Posterior vena cava (tissue), 2 donors: ENCODE measurements at regions not wholly inside any gene's neighbourhood (a gene's known extent, or its start where the extent isn't known, plus 50 kb on each side); places are given as distances from the start of the nearest gene placed in this dataset.

Source experiments
- DNase-seq: peaks from one replicate; pipeline ENCODE4 v3.0.0-alpha.2; 2020; ENCODE audit warnings: low spot score
- intact Hi-C, 2 donors: fragments of 100-400 bp; cut with DNase I; formaldehyde crosslinking; loops; one replicate each; pipeline versions ENCODE4 v1.14.1 to v1.14.2; 2022 to 2023
- donor health status: DM: yes; HTN: yes; CAD: no.
- donor health status: DM: yes; HTN: yes; CAD: no.

DNA sequence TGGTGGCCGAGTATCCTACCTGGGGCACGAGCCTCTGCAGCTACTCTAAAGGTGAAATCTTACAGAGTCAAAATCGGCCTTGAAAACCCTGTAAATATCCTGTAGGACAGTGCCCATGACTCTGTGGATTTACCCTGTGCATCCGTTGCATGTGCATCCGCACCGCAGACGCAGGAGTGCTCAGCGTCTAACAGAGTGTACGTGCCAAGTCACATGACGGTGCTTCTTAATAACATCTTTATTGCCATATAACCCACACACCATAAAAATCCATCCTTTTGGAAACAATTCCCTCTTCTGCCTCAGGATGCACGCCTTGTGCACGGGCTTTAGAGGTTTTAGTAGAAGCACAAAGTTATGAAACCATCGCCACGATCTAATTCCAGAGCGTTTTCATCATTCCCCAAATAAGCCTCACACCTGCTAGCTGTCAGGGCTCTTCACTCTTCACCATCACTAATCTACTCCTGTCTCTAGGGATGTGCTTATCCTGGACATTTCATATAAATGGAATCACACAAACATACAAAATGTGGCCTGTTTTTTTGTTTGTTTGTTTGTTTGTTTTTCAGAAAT is 384.5 kb upstream of the SULF2 start:
- intact Hi-C loops = no loop called here
- peak; percentile 24 for DNase-seq

DNA sequence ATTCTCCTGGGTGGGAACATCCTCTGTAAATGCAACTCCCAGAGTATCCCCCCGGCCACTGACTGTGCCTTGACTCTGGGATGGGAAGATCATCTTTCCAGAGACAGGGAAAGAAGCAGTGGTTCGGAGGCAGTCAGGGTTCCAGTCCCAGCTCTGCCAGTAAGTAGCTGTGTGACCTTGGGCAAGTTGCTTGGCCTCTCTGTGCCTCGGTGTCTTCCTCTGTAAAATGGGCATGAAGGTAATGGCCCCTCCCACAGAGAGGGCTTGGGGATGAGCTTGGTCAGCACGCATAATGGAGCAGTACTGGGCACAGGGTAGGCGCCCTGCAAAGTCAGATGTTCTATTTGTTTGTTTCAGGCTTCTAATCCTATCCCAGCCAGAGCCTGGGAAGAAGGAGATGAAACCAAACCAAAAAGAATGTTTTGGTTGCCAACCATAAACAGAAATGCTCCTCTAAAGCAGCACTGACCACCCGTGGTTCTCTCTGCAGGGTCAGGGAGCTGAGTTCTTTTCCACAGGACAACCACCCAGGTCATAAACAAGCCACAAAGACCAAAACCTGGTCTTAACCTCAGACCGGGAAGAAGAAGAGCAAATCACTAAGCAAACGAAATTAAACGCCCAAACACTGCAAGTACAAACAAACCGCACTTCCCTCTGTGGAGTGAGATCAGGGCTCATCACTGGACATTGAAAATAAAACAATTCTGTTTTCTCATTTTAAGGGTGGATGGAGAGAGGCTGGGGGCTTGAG is 381.0 kb upstream of the SULF2 start:
- intact Hi-C loops = no loop called here

DNA sequence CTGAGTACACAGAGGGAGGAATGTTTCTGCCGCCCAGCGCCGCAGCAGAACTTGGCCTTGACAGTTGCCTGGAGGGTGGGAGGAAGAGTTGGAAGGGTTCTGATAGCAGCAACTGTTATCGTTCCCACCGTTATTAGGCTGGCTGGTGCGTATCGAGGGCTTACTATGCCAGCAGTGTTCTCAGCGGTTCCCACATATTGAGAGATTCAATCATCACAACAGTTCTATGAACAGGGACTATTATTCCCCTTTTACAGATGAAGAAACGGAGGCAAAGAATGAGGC is 380.1 kb upstream of the SULF2 start:
- intact Hi-C loops = no loop called here
- no peak for DNase-seq

More for the DNA sequence above, 381.0 kb upstream of the SULF2 start:
- DNase-seq = peak; percentile 30

DNA sequence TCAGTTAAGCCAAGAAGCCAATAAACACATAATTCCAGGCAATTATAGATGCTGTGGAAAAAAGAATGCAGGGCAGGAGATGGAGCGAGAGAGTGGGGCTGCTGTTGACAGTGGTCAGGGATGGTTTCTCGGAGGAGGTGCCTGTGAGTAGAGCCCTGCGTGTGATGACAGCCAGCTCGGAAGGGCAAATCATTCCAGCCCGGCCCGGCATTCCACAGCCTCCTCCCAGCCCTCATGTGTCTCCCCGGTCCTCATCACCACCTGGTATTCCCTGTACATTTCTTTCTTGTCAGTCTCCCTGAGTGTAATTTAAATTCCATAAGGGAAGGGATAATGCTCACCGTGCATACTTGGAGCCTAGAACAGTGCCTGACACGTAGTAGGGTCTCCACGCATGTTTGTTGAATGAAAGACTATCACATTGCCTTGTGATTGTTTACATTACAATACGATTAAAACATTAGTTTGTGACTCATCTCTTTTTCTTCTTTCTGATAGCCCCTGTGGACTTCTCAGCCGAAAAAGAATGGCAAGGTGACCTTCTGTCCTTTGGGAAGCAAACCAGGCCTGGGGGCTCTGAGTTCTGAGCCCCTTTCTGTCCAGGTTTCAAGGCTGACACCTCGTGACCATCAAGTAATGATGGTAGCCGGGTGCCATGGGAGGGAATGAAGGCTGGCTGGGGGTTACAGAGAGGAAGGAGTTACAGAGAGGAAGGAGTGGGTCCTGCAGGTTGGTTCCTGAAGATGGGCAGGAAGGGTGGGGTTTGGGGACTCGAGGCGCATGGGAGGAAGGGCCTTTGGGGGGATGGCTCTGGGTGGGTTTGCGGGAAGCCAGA is 379.5 kb upstream of the SULF2 start:
- intact Hi-C loops = no loop called here
- peak; percentile 63 for DNase-seq

DNA sequence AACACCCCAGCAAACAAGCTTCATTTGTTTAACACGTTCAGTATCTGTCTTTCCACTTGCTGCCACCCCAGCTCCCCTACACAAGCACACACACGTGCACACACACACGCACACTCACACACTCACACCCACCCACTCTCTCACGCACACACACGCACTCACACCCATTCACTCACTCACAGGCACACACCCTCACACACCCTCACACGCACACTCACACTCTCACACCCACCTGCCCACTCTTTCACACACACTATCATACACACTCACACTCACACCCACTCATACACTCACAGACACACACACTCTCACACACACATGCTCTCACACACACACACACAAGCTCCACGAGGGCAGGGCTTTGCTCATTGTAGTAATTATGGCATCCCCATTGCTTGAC is 378.8 kb upstream of the SULF2 start:
- DNase-seq = no peak
- intact Hi-C loops = no loop called here

DNA sequence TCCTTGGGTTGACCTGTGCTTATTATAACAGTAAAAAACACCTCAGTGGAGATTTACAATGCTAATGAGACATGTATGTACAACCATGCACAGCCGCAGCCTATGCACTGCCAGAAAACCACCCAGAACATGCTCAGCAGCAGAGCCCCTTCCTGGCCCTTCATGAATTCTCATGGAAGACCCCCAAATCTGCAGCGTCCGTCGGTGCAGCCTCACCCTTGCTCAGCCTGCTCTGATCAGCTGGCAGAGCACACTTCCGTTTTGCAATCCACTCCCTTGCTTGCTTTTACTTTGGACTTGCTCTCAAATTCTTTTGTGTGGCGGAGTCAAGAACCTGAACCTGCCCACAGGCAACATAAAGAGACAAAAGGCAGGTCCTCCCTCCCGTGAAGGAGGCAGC is 378.2 kb upstream of the SULF2 start:
- intact Hi-C loops = no loop called here
- peak; percentile 57 for DNase-seq

DNA sequence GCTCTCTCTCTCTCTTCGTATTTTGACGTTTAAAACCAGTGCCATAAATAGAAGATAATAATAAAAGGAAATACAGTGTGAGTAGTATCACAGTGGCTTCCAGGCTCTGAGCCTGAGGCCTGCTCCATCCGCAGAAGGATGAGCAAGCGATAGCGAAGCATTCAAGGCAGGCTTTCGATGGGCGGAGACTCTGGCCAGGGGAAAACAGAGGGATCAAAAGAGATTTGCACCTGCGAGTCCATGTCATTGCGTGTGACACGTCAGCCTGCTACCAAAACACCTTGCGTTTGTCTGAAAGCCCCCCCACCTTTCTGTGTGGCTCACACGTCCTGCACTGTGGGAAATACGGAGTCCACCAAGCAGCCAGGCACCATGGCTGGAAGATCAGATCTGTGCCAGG is 377.3 kb upstream of the SULF2 start:
- peak; percentile 37 for DNase-seq
- intact Hi-C loops = no loop called here

DNA sequence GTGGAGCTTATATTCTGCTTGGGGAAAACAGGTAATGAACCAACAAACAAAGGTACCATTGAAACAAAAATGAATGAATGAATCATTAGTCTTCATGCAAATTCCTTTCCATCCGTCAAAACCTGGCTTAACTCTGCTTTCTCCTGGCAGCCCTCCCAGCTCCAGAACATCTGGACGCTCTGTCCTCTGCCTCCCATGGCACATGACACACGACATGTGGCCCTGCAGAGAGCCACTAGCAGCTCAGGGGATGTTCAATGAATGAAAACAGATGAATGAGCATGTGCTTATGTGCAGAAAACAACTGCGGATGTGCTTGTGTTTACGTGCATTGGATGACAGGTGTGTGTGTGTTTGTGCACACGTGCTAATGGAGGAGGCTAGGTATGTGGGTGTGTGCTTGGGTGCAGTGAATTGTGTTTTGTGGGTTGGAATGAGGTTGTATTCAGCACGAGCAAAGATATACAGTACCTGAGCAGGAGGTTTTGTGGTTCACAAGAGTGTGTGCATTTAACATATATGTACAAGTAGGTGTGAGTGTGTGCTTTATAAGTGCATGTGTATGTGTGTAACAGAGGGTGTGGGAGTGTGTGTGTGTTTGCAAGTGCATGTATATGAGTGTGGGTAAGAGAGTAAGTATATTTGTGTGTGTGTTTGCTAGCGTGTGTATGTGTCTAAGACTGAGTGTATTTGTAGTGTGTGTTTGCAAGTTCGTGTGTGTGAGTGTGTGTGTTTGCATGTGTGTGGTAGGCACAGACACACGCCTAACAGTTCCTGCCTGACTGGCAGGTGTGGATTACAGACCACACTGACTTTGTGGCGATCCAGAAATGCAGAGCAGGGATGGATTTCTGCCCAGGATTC is 374.1 kb upstream of the SULF2 start:
- peak; percentile 30 for DNase-seq
- intact Hi-C loops = no loop called here

DNA sequence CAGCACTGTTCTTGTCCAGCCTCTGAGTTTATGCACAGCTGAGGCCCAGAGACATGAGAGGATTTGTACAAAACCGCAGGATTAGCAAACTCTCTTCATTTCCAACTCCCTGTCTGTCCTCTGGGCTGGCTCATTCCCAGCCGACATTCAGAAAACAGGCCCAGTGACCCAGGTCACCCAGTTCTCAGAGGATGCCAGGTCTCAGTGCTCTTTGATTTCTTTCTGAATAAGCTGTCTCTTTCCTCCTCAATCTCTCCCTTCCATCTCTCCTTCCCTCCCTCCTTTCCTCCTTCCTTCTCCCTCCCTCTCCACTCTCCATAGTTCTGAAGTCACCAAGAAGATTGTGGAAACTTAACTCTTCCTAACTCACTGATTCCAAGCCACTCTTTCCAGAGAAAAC is 372.7 kb upstream of the SULF2 start:
- DNase-seq = no peak
- intact Hi-C loops = no loop called here

DNA sequence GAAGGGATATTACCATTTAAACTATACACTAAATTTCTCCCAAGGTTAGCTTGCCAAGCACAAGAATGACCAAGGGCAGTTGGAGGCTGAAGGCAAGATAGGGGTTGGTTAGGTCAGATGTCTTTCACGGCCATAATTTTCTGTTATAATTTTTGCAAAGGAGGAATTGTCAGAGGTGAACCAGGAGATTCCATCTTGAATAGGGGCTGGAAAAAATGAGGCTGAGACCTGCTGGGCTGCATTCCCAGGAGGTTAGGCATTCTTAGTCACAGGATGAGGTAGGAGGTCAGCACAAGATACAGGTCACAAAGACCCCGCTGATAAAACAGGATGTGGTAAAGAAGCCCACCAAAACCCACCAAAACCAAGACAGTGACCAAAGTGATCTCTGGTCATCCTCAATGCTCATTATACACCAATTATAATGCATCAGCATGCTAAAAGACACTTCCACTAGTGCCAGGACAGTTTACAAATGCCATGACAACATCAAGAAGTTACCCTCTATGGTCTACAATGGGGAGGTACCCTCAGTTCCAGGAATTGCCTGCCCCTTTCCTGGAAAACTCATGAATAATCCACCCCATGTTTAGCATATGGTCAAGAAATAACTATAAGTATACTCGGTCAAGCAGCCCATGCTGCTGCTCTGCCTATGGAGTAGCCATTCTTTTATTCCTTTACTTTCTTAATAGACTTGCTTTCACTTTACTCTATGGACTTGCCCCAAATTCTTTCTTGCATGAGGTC is 371.8 kb upstream of the SULF2 start:
- intact Hi-C loops = no loop called here
- no peak for DNase-seq

DNA sequence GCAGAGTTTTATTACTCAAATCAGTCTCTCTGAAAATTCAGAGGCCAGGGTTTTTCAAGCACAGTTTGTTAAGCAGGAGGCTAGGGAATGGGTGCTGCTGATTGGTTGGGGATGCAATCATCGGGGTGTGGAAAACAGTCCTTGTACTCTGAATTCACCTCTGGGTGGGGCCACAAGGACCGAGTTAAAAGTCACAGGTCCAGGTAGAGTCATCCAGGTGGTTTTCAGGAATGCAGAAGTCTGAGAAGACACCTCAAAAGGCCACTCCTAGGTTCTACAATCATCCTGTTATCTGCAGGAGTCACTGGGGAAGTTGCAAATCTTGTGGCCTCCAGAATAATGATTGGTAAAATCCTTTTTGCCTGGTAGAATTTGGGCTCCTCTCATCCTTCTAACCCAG is 371.2 kb upstream of the SULF2 start:
- intact Hi-C loops = no loop called here
- DNase-seq = no peak

DNA sequence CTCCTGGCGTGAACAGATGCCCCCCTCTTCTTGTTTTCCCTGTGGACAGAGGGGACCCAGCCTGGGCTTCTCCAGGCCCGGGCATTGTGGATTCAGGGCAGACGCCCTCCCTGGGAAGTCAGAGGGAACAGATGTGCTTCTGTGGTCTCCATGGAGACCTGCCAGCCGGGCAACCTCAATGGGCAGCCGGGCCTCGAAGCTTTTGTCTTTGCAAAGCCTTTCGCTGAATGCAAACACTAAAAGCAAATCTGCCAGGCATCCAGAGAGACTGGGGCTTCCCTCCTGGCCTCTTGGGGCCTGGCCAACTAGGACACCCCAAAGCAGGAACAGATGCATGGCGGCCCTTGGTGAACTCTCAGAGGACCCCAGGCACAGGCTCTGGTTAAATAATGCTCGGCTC is 370.0 kb upstream of the SULF2 start:
- intact Hi-C loops = no loop called here
- DNase-seq = peak; percentile 58

DNA sequence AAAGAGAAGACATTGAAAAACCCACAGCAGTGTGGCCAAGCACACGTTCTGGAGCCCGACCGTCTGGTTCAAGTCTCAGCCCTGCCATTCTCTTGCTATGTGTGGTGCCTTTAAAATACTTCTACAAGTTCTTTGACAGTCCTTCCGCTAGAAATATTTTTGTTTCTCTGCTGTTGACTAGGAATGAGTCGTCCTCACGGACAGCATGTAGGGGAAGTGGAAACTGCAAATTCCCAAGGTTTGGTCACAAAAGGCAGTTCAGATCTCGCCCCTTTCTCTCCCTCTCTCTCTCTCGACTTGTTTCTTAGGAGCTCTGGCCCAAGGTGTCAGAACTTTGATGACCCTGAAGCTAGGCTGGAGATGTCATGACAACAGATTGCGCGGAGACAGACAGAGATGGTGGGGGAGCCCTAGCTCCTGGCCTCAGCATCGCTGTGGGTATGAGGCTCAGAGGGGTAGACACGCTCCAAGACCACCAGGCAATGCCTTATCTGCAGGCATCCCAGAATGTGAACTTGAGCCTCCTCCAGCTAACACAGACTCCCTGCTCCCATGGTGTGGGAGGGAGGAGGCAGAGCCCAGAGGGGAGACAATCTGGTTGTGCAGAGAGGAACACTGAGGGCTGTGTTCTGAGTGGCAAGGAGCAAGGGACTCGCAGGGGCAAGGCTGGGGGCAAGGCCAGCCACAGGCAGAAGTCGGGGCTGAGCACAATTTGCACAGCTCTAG is 368.9 kb upstream of the SULF2 start:
- intact Hi-C loops = no loop called here
- peak; percentile 32 for DNase-seq

DNA sequence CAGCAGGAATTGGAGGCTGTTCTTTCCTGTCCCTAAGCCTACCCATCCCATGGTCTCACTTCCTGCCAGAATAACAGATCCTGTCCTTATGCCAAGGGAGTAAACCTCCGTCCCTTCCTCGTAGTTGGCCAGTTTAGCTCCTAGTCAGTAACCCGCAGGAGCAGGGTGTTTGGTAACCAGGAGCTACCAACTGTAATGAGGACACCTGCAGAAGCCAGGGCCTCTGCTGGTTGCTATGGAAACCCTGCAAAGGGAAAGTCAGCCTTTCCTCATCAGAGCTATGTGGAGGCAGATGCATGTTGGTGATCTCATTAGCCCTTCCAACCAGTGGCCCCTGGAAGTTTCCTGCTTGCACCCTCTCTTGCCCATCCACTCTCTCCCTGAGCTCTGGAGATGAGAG is 368.2 kb upstream of the SULF2 start:
- intact Hi-C loops = no loop called here
- peak; percentile 31 for DNase-seq

DNA sequence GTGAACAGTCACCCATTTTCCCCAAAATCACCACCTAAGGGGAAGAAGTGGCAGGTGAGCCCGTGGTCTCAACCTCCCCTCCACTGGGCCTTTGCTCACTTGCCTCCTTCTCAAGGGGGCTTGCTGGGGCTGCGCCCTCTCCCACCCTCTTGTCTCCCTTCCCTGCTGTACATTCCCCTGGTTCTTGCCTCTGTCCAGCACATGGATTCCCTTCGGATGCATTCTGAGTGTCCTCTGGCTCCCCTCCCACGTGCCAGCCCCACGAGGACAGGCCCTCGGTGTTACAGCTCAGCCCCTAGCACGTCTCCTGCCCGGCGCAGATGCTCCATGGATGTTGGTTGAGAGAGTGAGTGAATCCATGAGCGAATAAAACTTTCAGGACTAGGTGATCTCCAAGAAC is 367.8 kb upstream of the SULF2 start:
- intact Hi-C loops = no loop called here
- DNase-seq = no peak

DNA sequence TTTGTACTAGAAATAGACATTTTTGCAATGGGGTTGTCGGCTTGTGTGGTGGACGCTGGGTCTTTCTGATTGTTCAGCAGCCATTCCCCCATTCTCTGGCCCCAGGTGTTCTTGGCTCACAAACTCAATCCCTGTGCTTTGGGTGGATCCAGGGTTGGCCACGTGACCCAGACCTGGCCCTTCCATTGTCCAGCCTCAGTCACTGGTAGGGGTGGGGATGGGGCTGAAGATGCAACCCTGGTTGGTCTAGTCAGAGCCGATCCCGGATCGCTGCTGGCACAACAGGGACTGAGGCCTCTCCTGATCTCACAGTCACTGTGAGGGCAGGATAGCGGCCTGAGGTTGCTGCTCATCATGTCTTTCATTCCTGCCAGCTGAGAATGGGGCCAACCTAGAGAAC is 365.3 kb upstream of the SULF2 start:
- intact Hi-C loops = no loop called here
- no peak for DNase-seq

DNA sequence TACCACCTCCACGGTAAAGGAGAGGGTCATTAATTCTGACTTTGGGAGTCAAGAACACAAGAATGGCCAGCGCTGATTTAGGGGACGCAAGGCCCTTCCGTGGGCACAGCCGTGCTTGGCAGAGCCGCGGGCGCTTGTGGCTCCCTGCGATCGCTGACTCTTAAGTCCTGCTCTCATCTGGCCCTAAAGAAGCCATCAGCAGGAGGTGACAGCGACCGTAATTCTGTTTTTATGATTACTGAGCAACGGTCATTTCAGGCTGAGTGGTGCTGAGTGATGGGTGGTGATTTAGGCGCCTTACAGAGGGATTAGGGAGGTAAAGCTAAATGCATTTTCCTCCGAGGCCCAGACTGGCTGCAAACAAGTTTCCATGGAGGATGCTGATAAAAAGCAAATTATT is 364.6 kb upstream of the SULF2 start:
- intact Hi-C loops = no loop called here
- DNase-seq = no peak

DNA sequence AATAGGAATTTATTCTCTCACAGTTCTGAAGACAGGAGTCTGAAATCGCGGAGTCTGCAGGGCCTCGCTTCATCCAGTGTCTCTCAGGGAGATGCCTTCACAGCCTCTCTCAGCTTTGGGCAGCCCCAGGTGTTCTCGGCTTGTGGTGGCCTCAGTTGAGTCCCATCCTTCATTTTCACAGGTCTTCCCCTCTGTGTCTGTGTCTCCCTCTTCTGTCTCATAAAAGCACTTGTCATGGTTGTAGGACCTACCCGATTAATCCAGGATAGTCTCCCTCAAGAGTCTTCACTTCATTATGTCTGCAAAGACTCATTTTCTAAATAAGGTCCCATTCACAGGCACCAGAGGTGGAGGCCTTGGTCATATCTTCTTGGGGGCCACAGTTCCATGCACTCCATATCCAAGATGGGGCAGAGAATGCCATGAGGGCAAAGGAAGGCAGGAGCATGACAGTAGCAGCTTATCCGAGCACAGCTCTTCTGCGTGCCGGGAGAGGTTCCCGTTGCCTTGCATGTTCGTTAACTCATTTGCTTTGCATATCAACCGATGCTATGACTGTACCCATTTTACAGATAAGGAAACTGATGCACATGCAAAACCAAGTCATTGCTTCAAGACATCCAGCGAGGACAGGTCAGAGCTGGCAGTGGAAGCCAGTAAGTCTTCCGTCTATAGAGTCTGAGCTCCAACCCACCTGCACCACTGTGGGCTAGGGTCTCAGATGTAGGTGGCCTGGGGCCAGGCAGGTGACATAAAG is 363.8 kb upstream of the SULF2 start:
- DNase-seq = no peak
- intact Hi-C loops = no loop called here
